ENCODE measurements at regions not wholly inside any gene's neighbourhood (a gene's known extent, or its start where the extent isn't known, plus 50 kb on each side); places are given as distances from the start of the nearest gene placed in this dataset.
"Not testable (repeated sequence)": the region's sequence is repeated elsewhere in the genome, so short reads cannot be mapped to it uniquely, and the experiment has no call there.

DNA sequence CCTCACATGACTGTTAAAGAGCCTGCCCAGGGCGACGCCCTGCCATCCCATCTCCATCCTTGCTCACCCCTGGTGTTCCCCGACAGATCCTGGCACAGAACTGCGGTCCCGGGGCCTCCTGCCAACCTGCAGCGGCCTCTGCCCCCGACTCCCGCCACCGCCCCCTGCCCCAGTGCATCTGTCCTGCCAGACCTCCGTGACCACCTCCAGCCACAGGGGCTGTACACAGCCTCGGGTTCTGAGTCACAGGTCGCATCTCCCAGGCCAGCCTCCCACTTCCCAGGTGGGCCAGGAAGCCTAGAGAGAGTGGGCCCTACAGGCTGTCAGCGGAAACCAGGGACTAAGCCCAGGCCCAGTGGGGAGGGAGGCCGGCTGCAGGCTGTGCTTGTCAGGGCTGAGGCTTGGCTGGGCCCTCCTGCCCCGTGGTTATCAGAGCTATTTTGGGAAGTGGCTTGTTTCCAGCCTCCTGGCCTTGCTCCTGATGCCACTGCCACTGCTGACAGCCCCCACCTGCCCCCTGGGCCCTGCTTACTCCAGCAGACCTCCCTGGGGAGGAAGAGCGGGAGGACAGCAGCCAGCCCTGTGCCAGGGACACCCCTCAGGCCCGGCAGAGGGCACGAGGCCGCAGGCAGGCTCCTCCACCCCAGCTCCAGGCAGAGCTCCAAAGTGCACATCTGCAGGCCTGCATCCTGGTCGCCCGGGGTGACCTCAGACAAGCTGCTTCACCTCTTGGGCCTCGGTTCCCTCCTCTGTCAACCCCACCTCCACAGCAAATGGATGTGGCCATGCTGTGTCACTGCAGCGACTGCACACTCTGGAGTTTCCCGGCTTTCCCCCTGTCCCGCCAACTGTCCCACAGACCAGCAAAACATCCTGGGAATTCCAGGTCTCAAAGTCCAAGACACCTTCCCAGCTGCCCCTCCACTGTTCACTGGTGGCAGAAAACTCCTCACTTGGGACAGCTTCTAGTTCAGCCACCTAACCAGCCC lies 124.1 kb upstream of the AKAP13 start:
- H3K9me3 ChIP-seq; H3K27me3 ChIP-seq; H3K27ac ChIP-seq; DNase-seq (ENCODE audit: low spot score in 2 of 2); H3K4me3 ChIP-seq; H3K4me1 ChIP-seq; H3K36me3 ChIP-seq: not testable (repeated sequence)
- WGBS, 2 donors, result 69 to 75% methylated on average over 14 to 21 of the region's 25 CpGs

DNA sequence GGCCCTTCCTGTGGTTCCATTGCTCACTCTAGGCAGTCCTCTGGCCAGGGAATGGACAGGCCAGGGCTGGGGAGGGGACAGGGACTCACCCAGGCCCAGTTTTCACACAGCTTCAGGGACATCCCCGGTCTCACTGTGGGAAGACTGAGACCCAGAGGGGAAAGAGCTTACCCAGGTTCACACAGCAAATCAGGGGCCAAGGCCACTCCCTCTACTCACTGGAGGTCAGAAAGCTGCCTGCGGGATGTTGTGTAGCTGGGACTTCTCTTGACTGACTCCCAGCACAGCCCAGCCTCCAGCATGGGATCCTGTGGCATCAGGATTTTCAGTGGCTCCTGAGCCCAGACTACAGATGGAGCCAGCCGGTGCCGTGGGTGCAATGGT lies 122.3 kb upstream of the AKAP13 start:
- H3K36me3 ChIP-seq; H3K27me3 ChIP-seq; H3K4me3 ChIP-seq; H3K4me1 ChIP-seq; H3K9me3 ChIP-seq; DNase-seq (ENCODE audit: low spot score in 2 of 2); H3K27ac ChIP-seq: not testable (repeated sequence)
- WGBS, 2 donors, result 100% methylated on average over 1 of the region's 4 CpGs; no CpG with 5 or more reads in 1 of the 2 donors

DNA sequence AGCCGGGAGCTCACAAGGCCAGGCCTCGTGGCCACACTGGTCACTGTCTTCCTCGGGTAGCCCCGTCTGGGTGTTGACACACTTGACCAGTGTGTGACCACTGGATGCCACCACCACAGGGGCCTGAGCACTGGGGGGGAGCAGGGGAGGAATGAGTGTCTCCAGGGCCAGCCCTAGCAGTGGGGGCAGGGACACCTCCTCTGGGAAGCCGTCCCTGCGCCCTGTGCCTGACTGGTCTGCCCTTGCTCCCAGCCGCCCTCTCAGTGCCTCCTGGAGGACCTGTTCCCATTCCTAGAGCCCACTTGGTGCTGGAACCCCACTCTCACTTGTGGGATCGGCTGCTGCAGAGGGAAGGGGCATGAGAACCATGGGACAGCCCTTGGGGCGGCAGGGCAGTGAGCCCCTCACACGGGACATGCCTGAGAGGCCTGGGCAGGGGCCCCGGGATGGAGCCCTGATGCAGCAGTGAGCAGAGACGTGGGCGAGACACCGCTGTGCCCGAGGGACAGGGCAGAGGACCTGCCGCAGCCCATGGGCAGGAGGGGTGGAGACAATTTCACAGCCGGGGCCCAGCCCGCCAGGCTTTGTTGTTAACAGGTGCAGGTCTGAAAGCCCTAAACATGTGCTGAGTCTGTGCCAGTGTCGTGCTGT lies 121.7 kb upstream of the AKAP13 start:
- not testable (repeated sequence) for DNase-seq (ENCODE audit: low spot score in 2 of 2); H3K4me3 ChIP-seq; H3K4me1 ChIP-seq; H3K9me3 ChIP-seq; H3K27ac ChIP-seq; H3K36me3 ChIP-seq; H3K27me3 ChIP-seq
- WGBS, 2 donors, result 60 to 90% methylated on average over 1 to 4 of the region's 19 CpGs

DNA sequence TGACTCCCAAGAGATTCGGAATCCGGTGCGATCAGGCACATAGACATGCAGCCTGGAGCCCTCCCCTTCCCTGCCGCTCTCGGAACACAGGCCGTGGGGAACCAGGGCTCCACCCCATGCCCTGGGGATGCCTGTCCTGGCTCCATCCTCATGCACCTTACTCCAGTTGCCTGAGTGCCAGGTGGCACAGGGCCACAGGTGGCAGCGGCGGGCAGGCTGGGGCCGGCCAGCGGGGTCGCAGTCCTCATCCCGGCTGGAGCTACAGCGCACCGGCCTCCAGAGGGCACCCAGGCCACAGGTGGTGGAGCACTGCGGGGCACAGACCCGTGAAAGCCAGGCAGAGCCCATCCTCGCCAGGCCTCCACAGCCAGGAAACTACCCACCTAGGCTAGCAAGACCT lies 119.9 kb upstream of the AKAP13 start:
- not testable (repeated sequence) for H3K27me3 ChIP-seq, H3K27ac ChIP-seq
- 90% methylated on average over 2 to 10 of the region's 17 CpGs for WGBS, 2 donors

DNA sequence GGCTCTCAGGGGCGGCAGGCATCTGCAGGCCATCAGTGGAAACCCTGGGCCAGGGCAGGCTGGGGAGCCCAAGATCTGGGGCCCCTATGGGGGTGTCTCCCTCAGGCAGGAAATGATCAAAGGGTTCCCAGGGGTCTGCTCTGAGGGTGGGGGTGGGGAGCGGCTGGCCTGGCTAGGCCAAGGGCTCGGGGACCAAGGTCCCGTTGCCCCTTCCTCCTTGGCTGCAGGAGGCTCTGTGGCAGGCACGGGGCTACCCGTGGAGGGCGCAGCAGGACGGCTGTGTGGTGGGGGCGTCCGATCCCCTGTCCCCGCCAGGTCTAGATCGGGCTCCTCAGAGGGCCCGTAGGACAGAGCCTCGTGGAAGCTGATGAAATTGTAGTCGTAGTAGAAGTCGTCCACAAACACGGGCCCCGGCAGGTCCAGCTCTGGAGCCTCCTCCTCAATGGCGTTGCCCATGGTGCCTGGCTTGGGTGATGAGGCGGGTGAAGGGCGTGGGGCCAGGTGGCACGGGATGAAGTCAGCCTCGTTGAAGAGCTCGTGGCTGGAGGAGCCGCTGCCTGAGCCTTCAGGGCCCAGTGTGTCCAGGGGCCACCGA lies 117.8 kb upstream of the AKAP13 start:
- not testable (repeated sequence) for DNase-seq (ENCODE audit: low spot score in 2 of 2); H3K9me3 ChIP-seq; H3K4me1 ChIP-seq; H3K4me3 ChIP-seq; H3K27ac ChIP-seq; H3K27me3 ChIP-seq; H3K36me3 ChIP-seq
- WGBS, 2 donors, result 87% methylated on average over 10 of the region's 26 CpGs; no CpG with 5 or more reads in 1 of the 2 donors

More for the DNA sequence above, 119.9 kb upstream of the AKAP13 start:
- not testable (repeated sequence) for DNase-seq (ENCODE audit: low spot score in 2 of 2); H3K9me3 ChIP-seq; H3K36me3 ChIP-seq; H3K4me3 ChIP-seq; H3K4me1 ChIP-seq

DNA sequence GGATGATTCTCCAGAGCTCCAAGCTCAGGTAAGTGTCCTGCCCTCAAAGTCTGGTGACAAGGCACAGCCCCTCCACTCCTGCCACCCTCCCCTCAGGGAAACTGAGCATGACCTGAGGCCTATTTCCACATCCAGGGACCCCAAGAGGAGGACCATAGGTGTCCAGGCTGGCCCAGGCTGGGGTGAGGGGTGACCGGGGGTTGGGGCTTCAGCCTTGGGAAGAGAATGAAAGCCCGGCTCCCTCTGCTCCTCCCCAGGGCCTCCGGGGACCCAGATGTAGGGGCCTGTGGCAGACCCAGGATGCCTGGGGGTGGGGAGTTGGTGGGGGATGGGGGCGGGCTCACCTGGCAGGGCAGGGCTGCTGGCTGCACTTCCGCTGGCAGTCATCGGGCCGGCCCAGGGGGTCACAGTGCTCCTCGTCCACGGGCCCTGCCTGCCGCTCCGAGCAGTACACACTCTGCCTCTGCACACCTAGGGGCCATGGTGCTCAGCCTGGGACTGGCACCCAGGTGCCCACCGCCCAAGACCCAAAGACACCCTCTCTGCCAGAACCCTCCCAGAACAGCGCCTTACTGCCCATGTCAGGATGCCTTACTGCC lies 116.5 kb upstream of the AKAP13 start:
- H3K27me3 ChIP-seq; H3K4me3 ChIP-seq; H3K27ac ChIP-seq; H3K36me3 ChIP-seq; H3K4me1 ChIP-seq; DNase-seq (ENCODE audit: low spot score in 2 of 2); H3K9me3 ChIP-seq: not testable (repeated sequence)
- 87 to 89% methylated on average over 3 to 11 of the region's 13 CpGs for WGBS, 2 donors

DNA sequence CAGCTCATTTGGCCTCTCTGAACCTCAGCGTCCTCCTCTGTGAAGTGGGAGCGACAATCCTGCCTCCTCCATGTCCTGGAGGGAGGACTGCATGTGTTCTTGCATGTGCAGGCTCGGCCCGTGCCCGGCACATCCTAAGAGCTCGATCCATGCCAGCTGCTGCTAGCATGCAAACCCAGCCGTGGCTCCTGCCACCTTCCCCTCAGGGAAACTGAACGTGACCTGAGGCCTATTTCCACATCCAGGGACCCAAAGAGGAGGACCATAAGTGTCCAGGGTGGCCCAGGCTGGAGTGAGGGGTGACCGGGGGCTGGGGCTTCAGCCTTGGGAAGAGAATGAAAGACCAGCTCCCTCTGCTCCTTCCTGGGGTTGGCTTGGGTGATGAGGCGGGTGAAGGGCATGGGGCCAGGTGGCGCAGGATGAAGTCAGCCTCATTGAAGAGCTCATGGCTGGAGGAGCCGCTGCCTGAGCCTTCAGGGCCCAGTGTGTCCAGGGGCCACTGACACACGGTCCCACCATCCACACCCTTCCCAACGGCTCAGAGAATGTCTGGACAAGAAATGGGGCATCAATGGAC lies 115.7 kb upstream of the AKAP13 start:
- 74 to 85% methylated on average over 6 to 8 of the region's 14 CpGs for WGBS, 2 donors
- H3K36me3 ChIP-seq; H3K27me3 ChIP-seq; H3K4me3 ChIP-seq; H3K4me1 ChIP-seq; H3K9me3 ChIP-seq; H3K27ac ChIP-seq; DNase-seq (ENCODE audit: low spot score in 2 of 2): not testable (repeated sequence)

DNA sequence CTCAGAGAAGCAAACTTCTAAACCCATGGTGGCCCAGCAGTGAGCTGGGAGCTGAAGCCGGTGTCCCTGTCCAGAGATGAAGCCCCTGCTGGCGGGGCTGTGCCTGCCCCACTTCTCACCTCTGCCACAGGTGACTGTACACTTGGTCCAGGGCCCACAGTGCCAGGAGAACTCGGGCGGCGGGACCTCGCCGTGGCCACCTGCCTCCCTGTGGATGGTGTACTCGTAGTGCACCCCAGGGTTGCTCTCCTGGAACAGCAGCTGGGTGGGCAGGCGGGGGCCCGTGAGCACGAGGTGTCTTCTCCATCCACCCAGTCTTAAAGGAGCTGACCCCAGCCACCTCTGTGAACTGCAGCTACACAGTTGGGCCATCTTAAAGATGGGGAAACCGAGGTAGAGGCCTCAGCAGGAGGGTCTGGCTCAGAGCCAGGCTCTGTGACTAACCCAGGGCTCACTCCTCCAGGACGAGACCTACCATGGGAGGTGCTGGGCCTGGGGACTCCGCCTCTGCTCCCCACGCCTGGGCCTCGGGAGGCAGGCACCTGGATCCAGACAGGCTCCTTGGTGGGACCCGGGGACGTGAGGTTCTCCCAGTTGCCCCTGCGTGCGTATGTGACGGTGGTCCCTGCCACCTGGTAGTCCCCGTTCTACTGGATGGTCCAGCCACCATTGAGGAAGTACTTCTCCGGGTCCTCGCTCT lies 113.1 kb upstream of the AKAP13 start:
- not testable (repeated sequence) for H3K9me3 ChIP-seq; H3K36me3 ChIP-seq; H3K4me3 ChIP-seq; DNase-seq (ENCODE audit: low spot score in 2 of 2); H3K27me3 ChIP-seq; H3K27ac ChIP-seq; H3K4me1 ChIP-seq
- WGBS, 2 donors, result no CpG with 5 or more reads among the region's 24 CpGs

All from tibial nerve (tissue), 4 donors.